SU-DHL-6 (cell line): ENCODE measurements at regions not wholly inside any gene's neighbourhood (a gene's known extent, or its start where the extent isn't known, plus 50 kb on each side); places are given as distances from the start of the nearest gene placed in this dataset.

Source experiments
- EZH2phosphoT487 ChIP-seq: fragments of 200-600 bp; sonication (generic), shearing (Covaris generic); conservative IDR thresholded peaks from 2 replicates; pipeline ENCODE4 v1.6.1; 2018; ENCODE audit warnings: mild to moderate bottlenecking, antibody characterized with exemption, low read length, moderate library complexity, mixed read lengths
- TF ChIP-seq, protein P1 (sequence below): fragments of 200-600 bp; sonication (generic); IDR thresholded peaks from one replicate; pipeline ENCODE4 v1.5.1; 2017; ENCODE audit warnings: antibody characterized with exemption, mild to moderate bottlenecking, low read length, moderate library complexity; ENCODE audit not compliant: insufficient read depth, poor library complexity, severe bottlenecking

DNA sequence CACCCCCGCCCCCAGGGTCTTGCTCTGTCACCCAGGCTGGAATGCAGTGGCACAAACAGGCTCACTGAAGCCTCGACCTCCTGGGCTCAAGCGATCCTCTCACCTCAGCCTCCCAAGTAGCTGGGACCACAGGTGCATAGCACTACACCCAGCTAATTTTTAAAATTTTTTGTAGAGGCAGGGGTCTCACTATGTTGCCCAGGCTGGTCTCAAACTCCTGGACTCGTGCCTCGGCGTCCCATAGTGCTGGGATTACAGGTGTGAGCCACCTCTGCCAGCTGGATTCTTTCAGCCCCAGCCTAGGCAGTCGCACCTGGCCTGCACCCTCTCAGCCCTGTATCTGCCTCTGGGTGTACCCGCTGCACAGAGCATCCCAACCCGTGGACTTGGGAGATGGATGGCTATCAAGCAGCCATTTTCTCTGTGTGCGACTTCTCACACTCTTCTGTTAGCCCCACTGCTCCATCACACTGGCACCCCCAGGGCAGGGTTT is 166.4 kb upstream of the HAAO start:
- TF ChIP-seq, protein P1, sequence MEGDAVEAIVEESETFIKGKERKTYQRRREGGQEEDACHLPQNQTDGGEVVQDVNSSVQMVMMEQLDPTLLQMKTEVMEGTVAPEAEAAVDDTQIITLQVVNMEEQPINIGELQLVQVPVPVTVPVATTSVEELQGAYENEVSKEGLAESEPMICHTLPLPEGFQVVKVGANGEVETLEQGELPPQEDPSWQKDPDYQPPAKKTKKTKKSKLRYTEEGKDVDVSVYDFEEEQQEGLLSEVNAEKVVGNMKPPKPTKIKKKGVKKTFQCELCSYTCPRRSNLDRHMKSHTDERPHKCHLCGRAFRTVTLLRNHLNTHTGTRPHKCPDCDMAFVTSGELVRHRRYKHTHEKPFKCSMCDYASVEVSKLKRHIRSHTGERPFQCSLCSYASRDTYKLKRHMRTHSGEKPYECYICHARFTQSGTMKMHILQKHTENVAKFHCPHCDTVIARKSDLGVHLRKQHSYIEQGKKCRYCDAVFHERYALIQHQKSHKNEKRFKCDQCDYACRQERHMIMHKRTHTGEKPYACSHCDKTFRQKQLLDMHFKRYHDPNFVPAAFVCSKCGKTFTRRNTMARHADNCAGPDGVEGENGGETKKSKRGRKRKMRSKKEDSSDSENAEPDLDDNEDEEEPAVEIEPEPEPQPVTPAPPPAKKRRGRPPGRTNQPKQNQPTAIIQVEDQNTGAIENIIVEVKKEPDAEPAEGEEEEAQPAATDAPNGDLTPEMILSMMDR = no peak
- TF ChIP-seq EZH2phosphoT487 = no peak
